Thoracic aorta (tissue), 2 donors: ENCODE measurements at regions not wholly inside any gene's neighbourhood (a gene's known extent, or its start where the extent isn't known, plus 50 kb on each side); places are given as distances from the start of the nearest gene placed in this dataset.

ENCODE experiments used
- ATAC-seq: fragments of 150-250 bp; one replicate; pipeline ENCODE4 v1.8.0; 2017; ENCODE audit warnings: low read depth; ENCODE audit not compliant: insufficient number of reproducible peaks, low FRiP score
- DNase-seq: peaks from one replicate; pipeline ENCODE4 v3.0.0-alpha.2; 2020; ENCODE audit warnings: low spot score
- H3K27ac ChIP-seq, 2 donors: fragments of 200-600 bp; sonication (generic); 1 replicate in 1 of 2; 2 replicates in 1 of 2; pipeline ENCODE4 v1.5.1; 2016; ENCODE audit warnings: mild to moderate bottlenecking in 2 of 2, moderate library complexity in 2 of 2
- H3K27me3 ChIP-seq: fragments of 200-600 bp; sonication (generic); replicated peaks from 2 replicates; pipeline ENCODE4 v1.6.0; 2016; ENCODE audit warnings: mild to moderate bottlenecking; ENCODE audit not compliant: insufficient read depth
- H3K36me3 ChIP-seq: fragments of 200-600 bp; sonication (generic); one replicate; pipeline ENCODE4 v1.5.1; 2016
- H3K4me1 ChIP-seq, 2 donors: fragments of 200-600 bp; sonication (generic); 1 replicate in 1 of 2; 2 replicates in 1 of 2; pipeline versions ENCODE4 v1.5.1 to v1.6.0; 2016; ENCODE audit warnings: low read depth in 2 of 2, mild to moderate bottlenecking in 1 of 2; ENCODE audit not compliant: control insufficient read depth in 1 of 2
- H3K4me3 ChIP-seq: fragments of 200-600 bp; sonication (generic); 2 replicates; pipeline ENCODE4 v1.5.1; 2016; ENCODE audit warnings: mild to moderate bottlenecking
- H3K9me3 ChIP-seq: fragments of 200-600 bp; sonication (generic); 2 replicates; pipeline ENCODE4 v1.5.1; 2016
- TF ChIP-seq, protein P1 (sequence below): fragments of 200-600 bp; sonication (generic); IDR thresholded peaks from one replicate; pipeline ENCODE4 v1.5.1; 2019; ENCODE audit warnings: antibody characterized with exemption

DNA sequence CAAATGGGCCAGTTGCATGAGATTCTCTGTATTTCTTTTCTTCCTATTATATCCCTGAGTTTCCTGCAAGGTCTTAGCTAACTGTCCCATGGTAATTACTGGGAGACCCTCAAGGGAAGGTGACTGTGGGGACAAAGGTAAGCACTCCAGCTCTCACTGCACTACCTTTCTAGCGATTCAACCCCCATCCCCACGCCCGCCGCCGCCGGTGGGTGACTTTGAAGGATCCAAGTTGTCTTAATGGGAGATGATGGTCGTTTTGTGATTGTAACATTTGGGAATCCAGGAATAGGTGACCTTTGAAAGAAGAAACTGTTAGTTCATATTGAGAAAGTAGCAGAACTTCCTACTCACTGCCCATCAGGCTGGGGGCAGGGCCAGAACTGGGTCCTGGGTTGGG lies 265.5 kb downstream of the LRFN2 start:
- TF ChIP-seq, protein P1, sequence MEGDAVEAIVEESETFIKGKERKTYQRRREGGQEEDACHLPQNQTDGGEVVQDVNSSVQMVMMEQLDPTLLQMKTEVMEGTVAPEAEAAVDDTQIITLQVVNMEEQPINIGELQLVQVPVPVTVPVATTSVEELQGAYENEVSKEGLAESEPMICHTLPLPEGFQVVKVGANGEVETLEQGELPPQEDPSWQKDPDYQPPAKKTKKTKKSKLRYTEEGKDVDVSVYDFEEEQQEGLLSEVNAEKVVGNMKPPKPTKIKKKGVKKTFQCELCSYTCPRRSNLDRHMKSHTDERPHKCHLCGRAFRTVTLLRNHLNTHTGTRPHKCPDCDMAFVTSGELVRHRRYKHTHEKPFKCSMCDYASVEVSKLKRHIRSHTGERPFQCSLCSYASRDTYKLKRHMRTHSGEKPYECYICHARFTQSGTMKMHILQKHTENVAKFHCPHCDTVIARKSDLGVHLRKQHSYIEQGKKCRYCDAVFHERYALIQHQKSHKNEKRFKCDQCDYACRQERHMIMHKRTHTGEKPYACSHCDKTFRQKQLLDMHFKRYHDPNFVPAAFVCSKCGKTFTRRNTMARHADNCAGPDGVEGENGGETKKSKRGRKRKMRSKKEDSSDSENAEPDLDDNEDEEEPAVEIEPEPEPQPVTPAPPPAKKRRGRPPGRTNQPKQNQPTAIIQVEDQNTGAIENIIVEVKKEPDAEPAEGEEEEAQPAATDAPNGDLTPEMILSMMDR: no peak
- DNase-seq (no peak), ATAC-seq (no peak)
- Histone ChIP-seq H3K9me3 (no peaks in the 10 kb centered on the region), H3K4me3 (no peak overlapping the region), H3K27me3 (no peaks in the 10 kb centered on the region), H3K36me3 (no peaks in the 10 kb centered on the region), H3K27ac (no peak overlapping the region), H3K4me1 (peaks cover 0 to 6% of the 10 kb centered on the region in 2 donors)

DNA sequence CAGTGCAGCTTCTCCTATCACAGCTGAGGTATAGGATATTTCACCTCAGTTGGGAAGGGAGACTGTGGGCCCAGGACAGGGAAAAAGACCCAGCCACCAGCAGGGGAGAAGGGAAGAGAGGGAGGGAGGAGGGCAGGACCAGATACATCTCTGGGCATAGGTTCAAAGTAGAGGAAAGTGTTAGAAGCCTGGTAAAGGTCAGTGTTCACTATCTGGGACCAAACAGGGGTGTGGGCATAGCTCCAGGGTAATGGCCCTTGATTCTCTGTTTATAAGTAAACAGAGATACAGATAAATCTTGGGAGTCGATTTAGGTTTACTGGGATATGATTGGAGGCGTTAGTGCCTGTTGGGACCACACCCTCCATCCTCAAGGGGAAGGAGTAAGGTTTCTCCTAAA lies 266.2 kb downstream of the LRFN2 start:
- TF ChIP-seq, protein P1: no peak
- DNase-seq: no peak
- H3K9me3 ChIP-seq: no peaks in the 10 kb centered on the region
- no peaks in the 10 kb centered on the region for H3K27me3 ChIP-seq
- H3K36me3 ChIP-seq: no peaks in the 10 kb centered on the region
- no peak overlapping the region for H3K4me3 ChIP-seq
- no peak for ATAC-seq
- no peaks in the 10 kb centered on the region for H3K4me1 ChIP-seq
- no peak overlapping the region for H3K27ac ChIP-seq

DNA sequence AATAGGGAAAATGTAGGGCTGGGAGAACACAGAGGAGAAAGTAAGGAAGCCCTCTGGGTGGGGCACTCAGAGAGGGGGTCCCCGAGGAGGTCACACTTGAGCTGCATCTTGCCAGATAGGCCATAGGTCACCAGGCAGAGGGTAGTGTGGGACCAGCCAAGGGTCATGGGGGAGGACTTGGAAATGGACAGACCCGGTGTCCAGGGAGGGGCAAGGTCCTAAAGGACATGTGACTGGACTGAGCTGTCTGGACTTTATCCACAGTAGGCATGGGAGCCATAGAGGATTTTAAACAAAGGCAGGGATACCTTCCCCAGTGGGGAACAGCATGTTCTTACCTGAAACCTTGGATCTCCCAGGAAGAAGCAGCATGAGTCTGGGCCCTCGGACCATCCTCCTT lies 266.7 kb downstream of the LRFN2 start:
- Histone ChIP-seq H3K36me3 (no peaks in the 10 kb centered on the region), H3K9me3 (no peaks in the 10 kb centered on the region), H3K4me1 (no peaks in the 10 kb centered on the region), H3K27me3 (no peaks in the 10 kb centered on the region), H3K4me3 (no peak overlapping the region), H3K27ac (no peak overlapping the region)
- DNase-seq: no peak
- TF ChIP-seq, protein P1: no peak
- no peak for ATAC-seq

DNA sequence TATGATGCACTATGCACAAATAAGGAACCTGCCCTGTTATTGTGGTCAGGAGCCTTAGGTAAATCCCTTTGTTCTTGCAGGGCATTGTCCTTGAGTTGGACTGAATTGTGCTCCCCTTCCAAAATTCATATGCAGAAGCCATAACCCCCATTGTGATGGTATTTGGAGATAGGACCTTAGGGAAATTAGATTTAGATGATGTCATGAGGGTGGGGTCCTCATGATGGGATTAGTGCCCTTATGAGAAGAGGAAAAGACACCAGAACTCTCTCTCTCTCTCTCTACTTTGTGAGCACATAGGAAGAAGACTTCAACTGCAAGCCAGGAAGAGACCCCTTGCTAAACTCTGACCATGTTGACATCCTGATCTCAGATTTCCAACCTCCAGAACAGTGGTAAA lies 268.0 kb downstream of the LRFN2 start:
- ATAC-seq (no peak), DNase-seq (no peak)
- H3K36me3 ChIP-seq: no peaks in the 10 kb centered on the region
- no peak overlapping the region for H3K27ac ChIP-seq
- TF ChIP-seq, protein P1: no peak
- no peaks in the 10 kb centered on the region for H3K27me3 ChIP-seq
- H3K4me1 ChIP-seq: no peaks in the 10 kb centered on the region
- H3K4me3 ChIP-seq: no peak overlapping the region
- H3K9me3 ChIP-seq: no peaks in the 10 kb centered on the region

DNA sequence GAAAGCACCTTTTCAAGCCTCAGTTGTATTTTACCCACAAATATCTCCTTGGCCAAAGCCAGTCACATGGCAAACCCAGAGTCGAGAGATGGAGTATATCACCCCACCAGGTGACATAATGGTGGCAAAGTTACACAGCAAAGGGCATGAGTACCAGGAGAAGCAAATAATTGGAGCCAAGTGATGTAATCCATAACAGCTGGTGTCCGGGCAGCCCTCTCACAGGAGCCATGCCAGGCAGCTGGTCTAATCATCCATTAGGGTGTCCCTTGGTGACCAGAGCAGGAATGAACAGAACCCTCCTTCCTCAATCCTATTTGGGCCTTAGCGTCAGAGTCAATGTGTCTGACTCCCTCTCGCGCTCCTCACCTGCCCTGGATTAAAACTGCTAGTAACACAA lies 272.1 kb downstream of the LRFN2 start:
- Histone ChIP-seq H3K36me3 (no peaks in the 10 kb centered on the region), H3K9me3 (no peaks in the 10 kb centered on the region), H3K4me1 (no peaks in the 10 kb centered on the region), H3K4me3 (no peak overlapping the region), H3K27ac (no peak overlapping the region), H3K27me3 (no peaks in the 10 kb centered on the region)
- no peak for ATAC-seq
- no peak for DNase-seq
- TF ChIP-seq, protein P1: no peak
